ENCODE measurements at regions not wholly inside any gene's neighbourhood (a gene's known extent, or its start where the extent isn't known, plus 50 kb on each side); places are given as distances from the start of the nearest gene placed in this dataset.

GRCh38 chr3:78183906-78184599 is 1144.2 kb downstream of the ROBO2 start:
- CTCF ChIA-PET (ENCODE audit: unreplicated experiment), result no interaction called here
- Histone ChIP-seq H3K36me3 (ENCODE audit: insufficient read depth, low read length) (no peaks in the 10 kb centered on the region), H3K9me2 (ENCODE audit: insufficient read depth, low read length) (no peaks in the 10 kb centered on the region), H3K4me3 (ENCODE audit: low read depth, low read length, poor library complexity, severe bottlenecking) (no peak overlapping the region), H3K4me2 (ENCODE audit: low read length) (no peak overlapping the region), H2AFZ (ENCODE audit: low read length) (no peak overlapping the region), H4K20me1 (ENCODE audit: insufficient read depth, low read length) (no peaks in the 10 kb centered on the region), H3K4me1 (ENCODE audit: insufficient read depth, low read length, poor library complexity, severe bottlenecking) (no peaks in the 10 kb centered on the region), H3K79me2 (ENCODE audit: insufficient read depth, low read depth, low read length) (no peaks in the 10 kb centered on the region), H3K9me3 (ENCODE audit: low read length) (no peaks in the 10 kb centered on the region), H3K27ac (ENCODE audit: low read depth, low read length, poor library complexity, severe bottlenecking) (no peak overlapping the region)
- POLR2A ChIA-PET, result interaction anchor here (0.7 kb wide), 1 partner anchor 61 kb away, joined by 4 read pairs; no protein-coding TSS in a partner anchor
- DNase-seq (ENCODE audit: low spot score), result no peak
- intact Hi-C loops (cut with micrococcal nuclease; ENCODE audit: unreplicated experiment), result no loop called here
- no TSS peak for BruUV-seq (replicated peaks)
- TF ChIP-seq EZH2phosphoT487 (IDR thresholded peaks at IDR 0.05; ENCODE audit: borderline replicate concordance, low read depth, low read length) (no peak), CTCF (conservative IDR thresholded peaks at IDR 0.05; ENCODE audit: low read length) (no peak)

GRCh38 chr3:78186404-78186803 is 1146.5 kb downstream of the ROBO2 start:
- no TSS peak for BruUV-seq (replicated peaks)
- H3K4me1 ChIP-seq (ENCODE audit: insufficient read depth, low read length, poor library complexity, severe bottlenecking), result no peaks in the 10 kb centered on the region
- CTCF ChIA-PET (ENCODE audit: unreplicated experiment), result no interaction called here
- no peak overlapping the region for H3K27ac ChIP-seq (ENCODE audit: low read depth, low read length, poor library complexity, severe bottlenecking)
- intact Hi-C loops (cut with micrococcal nuclease; ENCODE audit: unreplicated experiment), result no loop called here
- no peak overlapping the region for H2AFZ ChIP-seq (ENCODE audit: low read length)
- DNase-seq (ENCODE audit: low spot score), result no peak
- H3K4me2 ChIP-seq (ENCODE audit: low read length), result no peak overlapping the region
- no peak overlapping the region for H3K4me3 ChIP-seq (ENCODE audit: low read depth, low read length, poor library complexity, severe bottlenecking)
- no peaks in the 10 kb centered on the region for H4K20me1 ChIP-seq (ENCODE audit: insufficient read depth, low read length)
- no peaks in the 10 kb centered on the region for H3K79me2 ChIP-seq (ENCODE audit: insufficient read depth, low read depth, low read length)
- TF ChIP-seq CTCF (conservative IDR thresholded peaks at IDR 0.05; ENCODE audit: low read length), result no peak
- no peak for TF ChIP-seq EZH2phosphoT487 (IDR thresholded peaks at IDR 0.05; ENCODE audit: borderline replicate concordance, low read depth, low read length)
- H3K9me2 ChIP-seq (ENCODE audit: insufficient read depth, low read length), result no peaks in the 10 kb centered on the region
- no peaks in the 10 kb centered on the region for H3K36me3 ChIP-seq (ENCODE audit: insufficient read depth, low read length)
- POLR2A ChIA-PET, result no interaction called here
- no peaks in the 10 kb centered on the region for H3K9me3 ChIP-seq (ENCODE audit: low read length)

- Histone ChIP-seq H3K4me1 (ENCODE audit: insufficient read depth, low read length, poor library complexity, severe bottlenecking) (no peaks in the 10 kb centered on the region), H3K27ac (ENCODE audit: low read depth, low read length, poor library complexity, severe bottlenecking) (no peak overlapping the region), H3K36me3 (ENCODE audit: insufficient read depth, low read length) (no peaks in the 10 kb centered on the region), H3K9me2 (ENCODE audit: insufficient read depth, low read length) (no peaks in the 10 kb centered on the region), H3K79me2 (ENCODE audit: insufficient read depth, low read depth, low read length) (no peaks in the 10 kb centered on the region), H3K9me3 (ENCODE audit: low read length) (no peaks in the 10 kb centered on the region), H3K4me3 (ENCODE audit: low read depth, low read length, poor library complexity, severe bottlenecking) (no peak overlapping the region), H2AFZ (ENCODE audit: low read length) (no peak overlapping the region), H4K20me1 (ENCODE audit: insufficient read depth, low read length) (no peaks in the 10 kb centered on the region), H3K4me2 (ENCODE audit: low read length) (no peak overlapping the region)
- BruUV-seq (replicated peaks), result no TSS peak
- DNase-seq (ENCODE audit: low spot score), result no peak
- ChIA-PET POLR2A (interaction anchor here (0.5 kb wide), 1 partner anchor 144 kb away, joined by 3 read pairs; no protein-coding TSS in a partner anchor), CTCF (ENCODE audit: unreplicated experiment) (no interaction called here)
- TF ChIP-seq CTCF (conservative IDR thresholded peaks at IDR 0.05; ENCODE audit: low read length) (no peak), EZH2phosphoT487 (IDR thresholded peaks at IDR 0.05; ENCODE audit: borderline replicate concordance, low read depth, low read length) (no peak)
- intact Hi-C loops (cut with micrococcal nuclease; ENCODE audit: unreplicated experiment), result no loop called here
Observed at GRCh38 chr3:78201091-78201490, 1161.2 kb downstream of the ROBO2 start.
